ENCODE measurements at regions not wholly inside any gene's neighbourhood (a gene's known extent, or its start where the extent isn't known, plus 50 kb on each side); places are given as distances from the start of the nearest gene placed in this dataset.
"Not testable (repeated sequence)": the region's sequence is repeated elsewhere in the genome, so short reads cannot be mapped to it uniquely, and the experiment has no call there.

DNA sequence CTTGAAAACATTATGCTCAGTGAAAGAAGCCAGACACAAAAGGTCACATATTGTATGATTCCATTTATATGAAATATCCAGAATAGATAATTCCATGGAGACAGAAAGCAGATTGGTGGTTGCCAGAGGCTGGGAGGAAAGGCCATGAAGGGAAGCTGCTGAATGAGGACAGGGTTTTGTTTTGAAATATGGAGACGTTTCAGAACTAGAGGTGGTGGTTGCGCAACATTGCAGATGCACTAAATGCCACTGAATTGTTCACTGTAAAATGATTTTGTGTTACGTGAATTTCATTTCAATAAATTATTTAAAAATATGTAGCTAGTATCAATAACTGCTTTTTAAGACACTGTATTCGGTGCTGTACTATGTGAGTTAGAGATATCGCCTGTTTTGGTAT, 101.7 kb upstream of the ZNF236 start:
- DNase-seq = no peak

GRCh38 chr18:76715012-76715610, 107.2 kb upstream of the ZNF236 start:
- no peak for DNase-seq

GRCh38 chr18:76713432-76713831, 108.9 kb upstream of the ZNF236 start:
- no peak for DNase-seq

- no peak for DNase-seq
These were observed 109.7 kb upstream of the ZNF236 start for GRCh38 chr18:76712511-76713140.

GRCh38 chr18:76710646-76711520, 111.5 kb upstream of the ZNF236 start:
- no peak for DNase-seq

GRCh38 chr18:76709659-76710645, 112.4 kb upstream of the ZNF236 start:
- peak; percentile 83 for DNase-seq

DNA sequence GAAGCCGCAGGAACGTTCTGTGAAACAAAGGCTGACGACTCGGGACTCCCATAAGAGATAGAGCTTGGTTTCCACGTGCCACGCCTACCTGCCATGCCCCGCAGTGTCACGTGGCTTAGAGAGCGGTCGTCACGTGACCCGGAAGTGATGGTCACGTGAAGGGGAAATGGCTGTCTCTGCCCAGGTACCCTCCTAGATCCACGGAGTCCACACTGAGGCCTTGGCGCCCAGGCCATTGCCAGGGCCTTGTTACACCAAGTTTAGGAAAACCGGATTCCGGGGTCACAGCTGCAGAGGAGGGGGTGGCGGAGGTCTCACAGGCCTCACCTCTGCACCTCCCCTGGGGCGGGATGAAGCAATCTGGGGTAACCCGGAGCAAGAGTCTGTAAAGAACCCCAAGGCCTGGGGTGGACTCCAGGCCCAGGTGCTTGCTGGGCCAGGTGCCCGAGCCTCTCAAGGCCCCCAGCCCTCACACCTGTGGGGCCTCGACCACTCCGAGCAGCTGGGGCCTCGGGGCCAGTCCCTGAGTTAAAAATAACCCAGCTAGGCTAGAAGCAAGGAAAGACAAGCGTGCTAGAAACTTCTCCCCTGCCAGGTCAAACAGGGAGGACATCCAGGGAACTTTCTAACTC, 113.5 kb upstream of the ZNF236 start:
- no peak for DNase-seq

GRCh38 chr18:76708071-76708721, 114.2 kb upstream of the ZNF236 start:
- no peak for DNase-seq

GRCh38 chr18:76707534-76707933, 114.8 kb upstream of the ZNF236 start:
- no peak for DNase-seq

- DNase-seq = not testable (repeated sequence)
These were observed 117.8 kb upstream of the ZNF236 start for GRCh38 chr18:76704589-76704988.

DNA sequence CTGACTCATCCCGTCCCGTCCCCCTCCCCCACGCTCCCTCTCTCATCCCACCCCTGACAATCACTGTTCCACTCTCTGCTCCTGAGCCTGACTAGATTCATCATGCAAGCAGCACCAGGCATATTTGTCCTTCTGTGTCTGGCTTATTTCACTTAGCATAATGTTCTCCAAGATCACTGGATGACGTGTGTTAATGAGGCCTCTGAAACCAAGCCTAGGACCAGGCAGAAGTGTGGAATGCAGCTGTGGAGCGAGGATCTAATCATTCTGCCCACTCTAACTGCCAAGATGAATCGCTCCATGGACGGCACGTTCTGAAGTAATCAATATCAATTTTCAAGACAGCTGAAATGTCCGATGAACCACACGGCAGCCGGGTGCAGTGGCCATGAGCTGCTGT, 122.4 kb upstream of the ZNF236 start:
- DNase-seq = peak; percentile 62

GRCh38 chr18:76697441-76697901, 124.9 kb upstream of the ZNF236 start:
- DNase-seq = peak; percentile 75

GRCh38 chr18:76691800-76692199, 130.6 kb upstream of the ZNF236 start:
- no peak for DNase-seq

GRCh38 chr18:76689646-76690264, 132.6 kb upstream of the ZNF236 start:
- DNase-seq = no peak

- DNase-seq = no peak
These were observed 133.5 kb upstream of the ZNF236 start for GRCh38 chr18:76688724-76689472.

- no peak for DNase-seq
These were observed 134.9 kb upstream of the ZNF236 start for GRCh38 chr18:76687304-76687962.

- peak; percentile 73 for DNase-seq
These were observed 135.6 kb upstream of the ZNF236 start for GRCh38 chr18:76686737-76687231.

GRCh38 chr18:76685860-76686259, 136.5 kb upstream of the ZNF236 start:
- no peak for DNase-seq

GRCh38 chr18:76685402-76685801, 137.0 kb upstream of the ZNF236 start:
- DNase-seq = no peak

DNA sequence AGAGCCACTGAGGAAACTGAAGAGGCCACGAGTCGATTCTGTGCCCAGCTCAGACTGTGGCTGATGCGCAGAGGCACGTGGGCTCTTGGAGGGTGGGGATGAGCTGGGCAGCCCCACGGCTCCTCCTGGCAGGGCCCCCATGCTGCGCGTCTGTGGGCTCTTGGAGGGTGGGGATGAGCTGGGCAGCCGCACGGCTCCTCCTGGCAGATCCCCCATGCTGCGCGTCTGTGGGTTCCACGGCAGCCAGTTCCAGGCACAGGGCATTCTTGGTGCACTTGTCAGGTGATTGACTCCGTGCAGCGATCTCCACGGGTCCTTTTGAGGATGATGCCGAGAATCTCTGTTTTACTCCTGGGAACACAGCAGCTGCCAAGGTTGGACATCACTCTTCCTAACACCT, 138.1 kb upstream of the ZNF236 start:
- no peak for DNase-seq

All from islet precursor cell (in vitro differentiated cells).